ENCODE measurements at regions not wholly inside any gene's neighbourhood (a gene's known extent, or its start where the extent isn't known, plus 50 kb on each side); places are given as distances from the start of the nearest gene placed in this dataset.

DNA sequence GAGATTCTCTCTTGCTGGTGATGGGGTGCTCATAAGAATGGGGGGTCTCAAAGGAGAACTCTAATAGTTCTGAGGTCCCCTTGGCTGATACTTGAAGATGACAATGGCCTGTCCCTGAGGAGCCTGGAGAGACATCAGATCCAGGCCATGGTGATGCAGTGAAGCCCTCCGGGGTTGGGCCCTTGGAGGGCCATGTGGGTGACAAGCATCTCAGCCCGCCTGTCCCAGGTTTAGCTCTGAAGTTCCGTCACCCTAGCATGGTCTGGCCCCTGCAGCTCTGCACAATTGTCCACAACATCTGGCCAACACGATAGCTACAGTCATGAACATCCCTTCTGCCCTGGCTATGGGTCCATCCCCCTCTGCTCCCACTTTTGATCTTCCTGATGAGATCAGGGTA lies 202.8 kb upstream of the HS6ST1 start:
- intact Hi-C loops (cut with DNase I, micrococcal nuclease): no loop called here
- H3K27ac ChIP-seq (ENCODE audit: low read depth in 1 of 2, low read length in 2 of 2): no peak overlapping the region
- ATAC-seq (ENCODE audit: poor library complexity): no peak

DNA sequence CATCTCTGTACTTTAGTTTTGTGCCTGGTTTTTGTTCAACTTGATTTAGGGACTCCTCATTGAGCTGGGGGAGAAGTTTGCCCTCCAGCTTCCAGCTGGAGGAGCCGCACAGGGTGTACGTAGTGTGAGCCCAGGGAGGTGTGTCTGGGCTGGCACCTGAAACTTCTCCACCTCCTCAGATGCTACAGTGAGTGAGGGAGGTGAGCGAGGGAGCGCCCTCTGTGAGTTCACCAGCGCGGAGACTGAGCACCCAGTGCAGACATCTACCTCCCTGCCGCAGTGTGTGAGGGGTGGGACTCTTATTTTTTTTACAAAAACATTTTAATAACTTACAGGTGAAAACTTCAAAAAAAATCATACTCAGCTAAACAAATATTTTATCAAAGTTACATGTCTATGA lies 204.2 kb upstream of the HS6ST1 start:
- DNase-seq (no peak), ATAC-seq (ENCODE audit: poor library complexity) (no peak)
- Histone ChIP-seq H3K27ac (ENCODE audit: low read depth in 1 of 2, low read length in 2 of 2) (no peak overlapping the region), H3K9me3 (ENCODE audit: control insufficient read depth in 1 of 2, insufficient read depth in 1 of 2, low read length in 2 of 2) (peaks cover 0 to 5% of the 10 kb centered on the region in 2 experiments), H3K27me3 (ENCODE audit: control insufficient read depth in 1 of 2, insufficient read depth in 2 of 2, low read length in 2 of 2) (no peaks in the 10 kb centered on the region), H3K4me3 (ENCODE audit: low read length) (no peak overlapping the region), H3K36me3 (ENCODE audit: insufficient read depth, low read length) (no peaks in the 10 kb centered on the region), H3K4me1 (ENCODE audit: insufficient read depth, low read length) (peaks cover 8% of the 10 kb centered on the region)
- H3K9me3 Mint-ChIP-seq: no peaks in the 10 kb centered on the region
- H3K4me1 Mint-ChIP-seq (ENCODE audit: low read depth): no peaks in the 10 kb centered on the region
- H3K27me3 Mint-ChIP-seq: no peaks in the 10 kb centered on the region
- H3K27ac Mint-ChIP-seq: no peak overlapping the region
- intact Hi-C loops (cut with DNase I, micrococcal nuclease): no loop called here
- ChIA-PET POLR2A (no interaction called here), CTCF (no interaction called here)
- no peaks in the 10 kb centered on the region for H3K36me3 Mint-ChIP-seq (ENCODE audit: low read depth)
- no peak overlapping the region for H3K4me3 Mint-ChIP-seq
- TF ChIP-seq, protein P1, sequence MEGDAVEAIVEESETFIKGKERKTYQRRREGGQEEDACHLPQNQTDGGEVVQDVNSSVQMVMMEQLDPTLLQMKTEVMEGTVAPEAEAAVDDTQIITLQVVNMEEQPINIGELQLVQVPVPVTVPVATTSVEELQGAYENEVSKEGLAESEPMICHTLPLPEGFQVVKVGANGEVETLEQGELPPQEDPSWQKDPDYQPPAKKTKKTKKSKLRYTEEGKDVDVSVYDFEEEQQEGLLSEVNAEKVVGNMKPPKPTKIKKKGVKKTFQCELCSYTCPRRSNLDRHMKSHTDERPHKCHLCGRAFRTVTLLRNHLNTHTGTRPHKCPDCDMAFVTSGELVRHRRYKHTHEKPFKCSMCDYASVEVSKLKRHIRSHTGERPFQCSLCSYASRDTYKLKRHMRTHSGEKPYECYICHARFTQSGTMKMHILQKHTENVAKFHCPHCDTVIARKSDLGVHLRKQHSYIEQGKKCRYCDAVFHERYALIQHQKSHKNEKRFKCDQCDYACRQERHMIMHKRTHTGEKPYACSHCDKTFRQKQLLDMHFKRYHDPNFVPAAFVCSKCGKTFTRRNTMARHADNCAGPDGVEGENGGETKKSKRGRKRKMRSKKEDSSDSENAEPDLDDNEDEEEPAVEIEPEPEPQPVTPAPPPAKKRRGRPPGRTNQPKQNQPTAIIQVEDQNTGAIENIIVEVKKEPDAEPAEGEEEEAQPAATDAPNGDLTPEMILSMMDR (IDR thresholded peaks at IDR 0.05): no peak

More for the DNA sequence above, 202.8 kb upstream of the HS6ST1 start:
- Histone ChIP-seq H3K4me1 (ENCODE audit: insufficient read depth, low read length) (peaks cover 8% of the 10 kb centered on the region), H3K36me3 (ENCODE audit: insufficient read depth, low read length) (no peaks in the 10 kb centered on the region), H3K27me3 (ENCODE audit: control insufficient read depth in 1 of 2, insufficient read depth in 2 of 2, low read length in 2 of 2) (no peaks in the 10 kb centered on the region), H3K9me3 (ENCODE audit: control insufficient read depth in 1 of 2, insufficient read depth in 1 of 2, low read length in 2 of 2) (peaks cover 0 to 5% of the 10 kb centered on the region in 2 experiments), H3K4me3 (ENCODE audit: low read length) (no peak overlapping the region)
- POLR2A ChIA-PET: no interaction called here
- DNase-seq: no peak
- no peak overlapping the region for H3K4me3 Mint-ChIP-seq
- CTCF ChIA-PET: no interaction called here
- no peaks in the 10 kb centered on the region for H3K27me3 Mint-ChIP-seq
- no peak overlapping the region for H3K27ac Mint-ChIP-seq
- no peaks in the 10 kb centered on the region for H3K36me3 Mint-ChIP-seq (ENCODE audit: low read depth)
- no peaks in the 10 kb centered on the region for H3K9me3 Mint-ChIP-seq
- H3K4me1 Mint-ChIP-seq (ENCODE audit: low read depth): no peaks in the 10 kb centered on the region
- TF ChIP-seq, protein P1 (IDR thresholded peaks at IDR 0.05): no peak

DNA sequence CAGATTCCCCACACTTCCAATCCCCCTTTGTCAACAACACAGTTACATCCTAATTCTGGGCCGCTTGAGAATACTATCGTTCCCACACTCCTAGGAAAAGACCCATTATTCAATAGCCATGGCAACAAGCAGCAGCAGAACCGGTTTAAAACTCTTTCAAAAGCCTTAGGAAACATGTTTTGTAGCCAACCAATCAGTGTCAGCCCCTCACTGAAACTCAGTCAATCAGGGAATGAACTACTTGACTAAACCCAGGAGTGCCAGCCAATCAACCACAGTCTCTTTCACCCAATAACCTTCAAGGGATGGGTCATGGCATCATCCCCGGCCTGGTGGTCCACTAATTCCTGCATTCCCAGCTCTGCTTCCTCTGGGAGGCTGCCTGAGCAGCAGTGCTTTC lies 204.8 kb upstream of the HS6ST1 start:
- Mint-ChIP-seq H3K27ac (no peak overlapping the region), H3K4me3 (no peak overlapping the region), H3K27me3 (no peaks in the 10 kb centered on the region), H3K4me1 (ENCODE audit: low read depth) (no peaks in the 10 kb centered on the region), H3K36me3 (ENCODE audit: low read depth) (no peaks in the 10 kb centered on the region), H3K9me3 (no peaks in the 10 kb centered on the region)
- ChIA-PET POLR2A (no interaction called here), CTCF (no interaction called here)
- Histone ChIP-seq H3K4me1 (ENCODE audit: insufficient read depth, low read length) (peaks cover 8% of the 10 kb centered on the region), H3K27me3 (ENCODE audit: control insufficient read depth in 1 of 2, insufficient read depth in 2 of 2, low read length in 2 of 2) (no peaks in the 10 kb centered on the region), H3K36me3 (ENCODE audit: insufficient read depth, low read length) (no peaks in the 10 kb centered on the region), H3K9me3 (ENCODE audit: control insufficient read depth in 1 of 2, insufficient read depth in 1 of 2, low read length in 2 of 2) (peaks cover 0 to 5% of the 10 kb centered on the region in 2 experiments), H3K4me3 (ENCODE audit: low read length) (no peak overlapping the region), H3K27ac (ENCODE audit: low read depth in 1 of 2, low read length in 2 of 2) (no peak overlapping the region)
- DNase-seq: no peak
- no peak for ATAC-seq (ENCODE audit: poor library complexity)
- intact Hi-C loops (cut with DNase I, micrococcal nuclease): no loop called here
- TF ChIP-seq, protein P1 (IDR thresholded peaks at IDR 0.05): no peak

Data from CD4-positive, alpha-beta T cell (primary cell).